HEK293 (cell line): ENCODE measurements at regions not wholly inside any gene's neighbourhood (a gene's known extent, or its start where the extent isn't known, plus 50 kb on each side); places are given as distances from the start of the nearest gene placed in this dataset.

Experiments
- CTCF ChIA-PET: fragments of 350-600 bp; formaldehyde crosslinking; extraction: SDS; loops from one replicate; lab custom pipeline; 2021; ENCODE audit warnings: antibody characterized with exemption; lab: Yijun Ruan, JAX
- POLR2A ChIA-PET: fragments of 300-600 bp; formaldehyde crosslinking; extraction: SDS; loops from one replicate; lab custom pipeline; 2020; ENCODE audit warnings: antibody characterized with exemption, inconsistent platforms; lab: Yijun Ruan, JAX
- H3K27ac ChIP-seq: fragments of 200-500 bp; sonication (Bioruptor generic); 2 replicates; pipeline ENCODE4 v1.5.1; 2014; ENCODE audit warnings: low read depth, low read length, control low read depth, inconsistent platforms; ENCODE audit errors: extremely low read depth
- H3K36me3 ChIP-seq, 2 experiments: fragments of 200-500 bp in 1 of 2; sonication (Bioruptor generic) in 1 of 2; 1 replicate in 1 of 2; 2 replicates in 1 of 2; pipeline ENCODE4 v1.5.1; 2014 to 2017; ENCODE audit warnings: inconsistent platforms in 2 of 2, low read length in 2 of 2; ENCODE audit not compliant: control insufficient read depth in 2 of 2, insufficient read depth in 1 of 2
- H3K4me1 ChIP-seq: fragments of 200-500 bp; sonication (Bioruptor generic); 2 replicates; pipeline ENCODE4 v1.5.1; 2014; ENCODE audit warnings: mild to moderate bottlenecking, low read length, inconsistent platforms; ENCODE audit not compliant: control insufficient read depth, insufficient read depth
- H3K4me3 ChIP-seq: 2 replicates; pipeline ENCODE4 v1.5.1; 2011; ENCODE audit warnings: low read depth, mild to moderate bottlenecking, control low read depth, low read length, moderate library complexity
- H3K9me3 ChIP-seq: fragments of 200-500 bp; sonication (Bioruptor generic); 2 replicates; pipeline ENCODE4 v1.5.1; 2014; ENCODE audit warnings: low read depth, low read length, inconsistent platforms; ENCODE audit not compliant: control insufficient read depth, insufficient read depth
- GLI2 ChIP-seq: fragments of 450-650 bp; formaldehyde crosslinking; IDR thresholded peaks from 2 replicates; pipeline ENCODE4; 2017; ENCODE audit warnings: missing biosample characterization, missing genetic modification characterization, low read depth, borderline replicate concordance
- IKZF3 ChIP-seq: fragments of 450-650 bp; IDR thresholded peaks from 2 replicates; pipeline ENCODE4 v1.5.0; 2018; ENCODE audit warnings: missing biosample characterization, mild to moderate bottlenecking, missing genetic modification characterization, moderate library complexity
- PRDM10 ChIP-seq: fragments of 450-650 bp; formaldehyde crosslinking; IDR thresholded peaks from 2 replicates; pipeline ENCODE4 v1.5.1; 2016; ENCODE audit warnings: missing biosample characterization, missing genetic modification characterization
- SCRT1 ChIP-seq: fragments of 450-650 bp; formaldehyde crosslinking; IDR thresholded peaks from 2 replicates; pipeline ENCODE4 v1.5.1; 2016; ENCODE audit warnings: missing biosample characterization, missing genetic modification characterization, borderline replicate concordance
- SP7 ChIP-seq: fragments of 450-650 bp; formaldehyde crosslinking; IDR thresholded peaks from 2 replicates; pipeline ENCODE4 v1.5.1; 2016; ENCODE audit warnings: missing biosample characterization, missing genetic modification characterization
- TSHZ1 ChIP-seq: fragments of 450-650 bp; formaldehyde crosslinking; IDR thresholded peaks from 2 replicates; pipeline ENCODE4 v1.5.1; 2016; ENCODE audit warnings: missing biosample characterization, missing genetic modification characterization, borderline replicate concordance
- ZFP41 ChIP-seq: fragments of 450-650 bp; formaldehyde crosslinking; IDR thresholded peaks from 2 replicates; pipeline ENCODE4 v1.5.1; 2016; ENCODE audit warnings: missing biosample characterization, missing genetic modification characterization, borderline replicate concordance
- ZNF133 ChIP-seq: fragments of 450-650 bp; formaldehyde crosslinking; IDR thresholded peaks from 2 replicates; pipeline ENCODE4 v1.5.1; 2016; ENCODE audit warnings: missing biosample characterization, missing genetic modification characterization
- ZNF184 ChIP-seq: fragments of 450-650 bp; IDR thresholded peaks from 2 replicates; pipeline ENCODE4 v1.5.1; 2018; ENCODE audit warnings: missing biosample characterization, mild to moderate bottlenecking, missing genetic modification characterization
- ZNF221 ChIP-seq: fragments of 450-650 bp; formaldehyde crosslinking; IDR thresholded peaks from 2 replicates; pipeline ENCODE4 v1.5.1; 2017; ENCODE audit warnings: missing biosample characterization, missing genetic modification characterization, borderline replicate concordance
- ZNF324 ChIP-seq: fragments of 450-650 bp; formaldehyde crosslinking; IDR thresholded peaks from 2 replicates; pipeline ENCODE4 v1.5.1; 2016; ENCODE audit warnings: missing biosample characterization, missing genetic modification characterization
- ZNF354C ChIP-seq: fragments of 450-650 bp; formaldehyde crosslinking; IDR thresholded peaks from 2 replicates; pipeline ENCODE4 v1.5.1; 2016; ENCODE audit warnings: missing biosample characterization, missing genetic modification characterization, low read depth, borderline replicate concordance
- ZNF610 ChIP-seq: fragments of 450-650 bp; formaldehyde crosslinking; IDR thresholded peaks from 2 replicates; pipeline ENCODE4 v1.5.1; 2016; ENCODE audit warnings: missing biosample characterization, missing genetic modification characterization, borderline replicate concordance
- ZNF645 ChIP-seq: fragments of 450-650 bp; formaldehyde crosslinking; IDR thresholded peaks from 2 replicates; pipeline ENCODE4; 2016; ENCODE audit warnings: missing biosample characterization, missing genetic modification characterization
- ZNF670 ChIP-seq: fragments of 450-650 bp; formaldehyde crosslinking; IDR thresholded peaks from 2 replicates; pipeline ENCODE4 v1.5.1; 2016; ENCODE audit warnings: missing biosample characterization, missing genetic modification characterization, low read depth
- ZNF76 ChIP-seq: fragments of 450-650 bp; formaldehyde crosslinking; IDR thresholded peaks from 2 replicates; pipeline ENCODE4; 2016; ENCODE audit warnings: low read depth, missing biosample characterization, missing genetic modification characterization, borderline replicate concordance
- ZNF785 ChIP-seq: fragments of 450-650 bp; formaldehyde crosslinking; IDR thresholded peaks from 2 replicates; pipeline ENCODE4 v1.5.1; 2016; ENCODE audit warnings: missing biosample characterization, missing genetic modification characterization
- ZNF830 ChIP-seq: fragments of 450-650 bp; IDR thresholded peaks from 2 replicates; pipeline ENCODE4 v1.5.0; 2018; ENCODE audit warnings: missing biosample characterization, missing genetic modification characterization, low read depth, mild to moderate bottlenecking, moderate library complexity
- ZXDB ChIP-seq: fragments of 450-650 bp; formaldehyde crosslinking; IDR thresholded peaks from 2 replicates; pipeline ENCODE4 v1.5.1; 2016; ENCODE audit warnings: missing biosample characterization, missing genetic modification characterization

DNA sequence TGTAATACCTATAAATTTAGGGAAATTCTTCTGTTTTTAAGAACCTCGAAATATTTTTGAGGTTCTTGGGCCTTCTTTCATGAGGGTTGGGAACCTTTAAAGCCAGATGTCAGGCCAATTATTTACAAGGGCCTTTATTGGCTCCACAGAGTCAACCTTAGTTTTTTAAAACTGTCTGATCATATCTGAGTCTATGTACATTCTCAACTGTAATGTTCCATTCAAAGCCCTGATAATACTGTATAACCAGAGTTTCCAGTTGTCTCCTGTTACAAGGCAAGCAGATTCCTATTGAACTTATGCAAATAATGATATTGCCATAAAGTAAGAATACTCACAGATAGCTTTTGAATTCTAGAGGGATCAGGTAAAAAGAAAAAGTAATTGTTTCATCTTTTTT is 545.5 kb downstream of the EPM2A start (continued):
- TF ChIP-seq PRDM10 (tag by site-specific recombination) (no peak), ZNF785 (tag by site-specific recombination) (no peak), ZNF610 (no peak), ZNF324 (no peak), ZNF76 (no peak), GLI2 (tag by site-specific recombination) (no peak), SP7 (no peak)

DNA sequence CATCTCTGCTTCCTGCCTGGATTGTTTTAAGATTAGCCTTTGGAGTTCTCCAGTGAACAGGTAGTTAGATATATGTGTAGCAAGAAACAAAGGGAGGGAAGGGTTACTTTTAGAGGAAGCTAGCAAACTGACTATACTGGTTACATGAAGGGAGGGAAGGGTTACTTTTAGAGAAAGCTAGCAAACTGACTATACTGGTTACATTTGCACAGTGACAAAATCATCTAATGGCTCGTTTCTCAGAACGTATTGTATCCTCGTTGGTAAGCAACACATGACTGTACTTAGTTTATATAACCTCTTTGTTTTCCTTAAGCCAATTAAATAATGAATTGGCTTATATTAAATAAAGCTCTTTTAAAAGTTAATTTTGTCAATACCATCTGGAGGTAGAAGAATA is 540.9 kb downstream of the EPM2A start:
- POLR2A ChIA-PET, result no interaction called here
- Histone ChIP-seq H3K4me1 (no peaks in the 10 kb centered on the region), H3K36me3 (no peaks in the 10 kb centered on the region), H3K9me3 (no peaks in the 10 kb centered on the region), H3K4me3 (no peak overlapping the region), H3K27ac (no peak overlapping the region)
- TF ChIP-seq TSHZ1 (no peak), ZFP41 (no peak), ZNF354C (tag by site-specific recombination) (no peak), SCRT1 (no peak), ZNF221 (tag by site-specific recombination) (no peak), ZNF184 (tag by site-specific recombination) (no peak), ZXDB (tag by site-specific recombination) (no peak), ZNF830 (tag by site-specific recombination) (no peak), ZNF645 (tag by site-specific recombination) (no peak), PRDM10 (tag by site-specific recombination) (no peak), ZNF670 (tag by site-specific recombination) (no peak), IKZF3 (tag by site-specific recombination) (no peak), ZNF133 (tag by site-specific recombination) (no peak)
- CTCF ChIA-PET, result no interaction called here
